ENCODE measurements at regions not wholly inside any gene's neighbourhood (a gene's known extent, or its start where the extent isn't known, plus 50 kb on each side); places are given as distances from the start of the nearest gene placed in this dataset.

- no peaks in the 10 kb centered on the region for H3K4me1 ChIP-seq
- TF ChIP-seq CTCF (IDR thresholded peaks at IDR 0.05), result no peak
- DNase-seq, result no peak
- no peaks in the 10 kb centered on the region for H3K36me3 ChIP-seq
- intact Hi-C loops (cut with DNase I), result no loop called here
- no peaks in the 10 kb centered on the region for H3K27me3 ChIP-seq
- no peak overlapping the region for H3K9ac ChIP-seq (ENCODE audit: low read depth in 2 of 2, low read length in 2 of 2)
- H3K27ac ChIP-seq, result no peak overlapping the region
- H3K4me3 ChIP-seq, result no peak overlapping the region
- no peaks in the 10 kb centered on the region for H3K9me3 ChIP-seq
Observed at GRCh38 chr16:62170642-62171041, 134.4 kb upstream of the CDH8 start.

- Histone ChIP-seq H3K27ac (no peak overlapping the region), H3K27me3 (no peaks in the 10 kb centered on the region), H3K9ac (ENCODE audit: low read depth in 2 of 2, low read length in 2 of 2) (no peak overlapping the region), H3K4me3 (no peak overlapping the region), H3K36me3 (no peaks in the 10 kb centered on the region), H3K9me3 (no peaks in the 10 kb centered on the region), H3K4me1 (no peaks in the 10 kb centered on the region)
- TF ChIP-seq CTCF (IDR thresholded peaks at IDR 0.05), result no peak
- intact Hi-C loops (cut with DNase I), result no loop called here
- DNase-seq, result no peak
Observed at GRCh38 chr16:62167551-62167950, 131.3 kb upstream of the CDH8 start.

GRCh38 chr16:62157544-62157943 is 121.3 kb upstream of the CDH8 start:
- Histone ChIP-seq H3K4me1 (no peaks in the 10 kb centered on the region), H3K9me3 (no peaks in the 10 kb centered on the region), H3K27me3 (no peaks in the 10 kb centered on the region), H3K36me3 (no peaks in the 10 kb centered on the region), H3K4me3 (no peak overlapping the region), H3K9ac (ENCODE audit: low read depth in 2 of 2, low read length in 2 of 2) (no peak overlapping the region), H3K27ac (no peak overlapping the region)
- no peak for TF ChIP-seq CTCF (IDR thresholded peaks at IDR 0.05)
- DNase-seq, result no peak
- intact Hi-C loops (cut with DNase I), result no loop called here

- Histone ChIP-seq H3K4me1 (no peaks in the 10 kb centered on the region), H3K4me3 (no peak overlapping the region), H3K36me3 (no peaks in the 10 kb centered on the region), H3K9ac (ENCODE audit: low read depth in 2 of 2, low read length in 2 of 2) (no peak overlapping the region), H3K27me3 (no peaks in the 10 kb centered on the region), H3K9me3 (no peaks in the 10 kb centered on the region), H3K27ac (no peak overlapping the region)
- no peak for TF ChIP-seq CTCF (IDR thresholded peaks at IDR 0.05)
- no peak for DNase-seq
- intact Hi-C loops (cut with DNase I), result no loop called here
Observed at GRCh38 chr16:62156971-62157370, 120.7 kb upstream of the CDH8 start.

GRCh38 chr16:62149631-62150030 is 113.4 kb upstream of the CDH8 start:
- H3K4me1 ChIP-seq, result no peaks in the 10 kb centered on the region
- DNase-seq, result no peak
- no peak overlapping the region for H3K4me3 ChIP-seq
- TF ChIP-seq CTCF (IDR thresholded peaks at IDR 0.05), result no peak
- no peaks in the 10 kb centered on the region for H3K27me3 ChIP-seq
- no peaks in the 10 kb centered on the region for H3K9me3 ChIP-seq
- H3K27ac ChIP-seq, result no peak overlapping the region
- no peak overlapping the region for H3K9ac ChIP-seq (ENCODE audit: low read depth in 2 of 2, low read length in 2 of 2)
- intact Hi-C loops (cut with DNase I), result no loop called here
- H3K36me3 ChIP-seq, result no peaks in the 10 kb centered on the region

GRCh38 chr16:62137996-62138395 is 101.8 kb upstream of the CDH8 start:
- H3K27ac ChIP-seq, result no peak overlapping the region

More at GRCh38 chr16:62137996-62138395, 101.8 kb upstream of the CDH8 start:
- Histone ChIP-seq H3K36me3 (no peaks in the 10 kb centered on the region), H3K9ac (ENCODE audit: low read depth in 2 of 2, low read length in 2 of 2) (no peak overlapping the region), H3K27me3 (no peaks in the 10 kb centered on the region), H3K9me3 (no peaks in the 10 kb centered on the region), H3K4me1 (no peaks in the 10 kb centered on the region), H3K4me3 (no peak overlapping the region)
- TF ChIP-seq CTCF (IDR thresholded peaks at IDR 0.05), result no peak
- no peak for DNase-seq
- intact Hi-C loops (cut with DNase I), result no loop called here

All from colonic mucosa (tissue), 4 donors.